ENCODE measurements at regions not wholly inside any gene's neighbourhood (a gene's known extent, or its start where the extent isn't known, plus 50 kb on each side); places are given as distances from the start of the nearest gene placed in this dataset.

GRCh38 chr15:31842532-31843195, 187.7 kb upstream of the CHRNA7 start:
- no peak for DNase-seq

DNA sequence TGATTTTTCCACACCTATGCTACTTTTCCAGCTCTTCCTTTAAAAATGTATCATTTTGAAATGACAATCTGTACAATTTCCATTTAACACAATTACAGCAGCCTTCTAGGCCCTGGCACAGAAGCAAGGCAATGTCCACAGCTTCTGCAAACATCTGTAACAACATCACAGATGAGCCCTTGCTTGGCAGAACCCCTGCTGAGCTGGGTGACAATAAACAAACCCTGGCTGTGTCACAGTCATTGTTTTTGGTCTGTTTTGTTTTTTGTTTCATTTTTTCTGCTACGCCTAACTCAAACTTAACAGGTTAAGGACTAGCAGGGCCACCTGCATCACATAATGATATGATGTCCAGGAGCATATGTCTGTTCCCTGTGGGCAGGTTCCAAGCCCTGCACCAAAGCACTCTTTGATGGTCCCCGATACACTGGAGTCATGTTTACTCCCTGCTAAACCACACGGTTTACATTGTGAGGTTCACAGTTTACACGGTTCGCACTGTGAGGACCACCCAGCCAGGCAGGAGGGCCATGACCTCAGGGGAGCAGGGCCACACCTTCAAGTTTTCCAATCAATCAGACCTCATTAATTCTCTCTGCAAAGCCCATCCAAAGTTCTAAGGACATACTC, 186.8 kb upstream of the CHRNA7 start:
- DNase-seq, result no peak

DNA sequence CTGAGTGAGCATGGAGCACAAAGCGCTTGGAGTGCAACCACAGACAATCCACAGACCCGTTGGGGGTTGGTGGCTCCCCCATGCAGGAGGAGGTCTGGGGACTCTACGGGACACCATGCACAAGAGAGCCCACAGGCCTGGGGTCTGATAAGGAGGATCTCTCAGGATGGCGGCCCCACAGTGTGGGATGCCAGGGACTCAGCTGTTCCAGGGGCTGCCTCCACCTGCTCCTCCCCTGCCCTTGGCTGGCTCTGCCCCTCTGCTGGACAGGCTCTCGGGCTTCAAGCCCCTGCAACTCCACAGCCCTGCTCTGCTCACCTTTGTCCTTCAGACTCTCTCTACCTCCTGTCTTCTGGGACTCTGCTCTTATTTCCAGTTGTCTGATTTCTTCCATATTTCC, 184.5 kb upstream of the CHRNA7 start:
- no peak for DNase-seq

DNA sequence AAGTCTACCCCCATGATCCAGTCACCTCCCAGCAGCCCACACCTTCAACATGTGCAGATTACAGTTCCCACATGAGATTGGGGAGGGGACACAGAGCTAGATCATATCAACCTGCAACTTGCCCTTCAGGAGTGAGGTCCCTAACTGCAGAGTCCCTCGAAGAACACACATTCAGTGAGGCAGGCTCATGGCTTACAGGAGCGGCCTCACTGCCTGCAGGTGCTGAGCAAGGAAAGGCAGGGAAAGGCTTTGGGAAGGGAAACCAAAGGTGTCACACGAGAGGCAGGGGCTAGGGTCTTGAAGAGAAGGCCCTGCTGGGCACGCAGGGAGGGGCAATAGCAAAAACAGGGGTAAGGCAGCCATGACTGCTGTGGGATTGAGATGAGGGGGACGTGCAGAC, 182.4 kb upstream of the CHRNA7 start:
- DNase-seq, result no peak

- no peak for DNase-seq
These were observed 181.7 kb upstream of the CHRNA7 start for GRCh38 chr15:31848621-31849020.

- DNase-seq, result no peak
These were observed 177.1 kb upstream of the CHRNA7 start for GRCh38 chr15:31852933-31853799.

- DNase-seq, result no peak
These were observed 173.7 kb upstream of the CHRNA7 start for GRCh38 chr15:31856581-31856980.

DNA sequence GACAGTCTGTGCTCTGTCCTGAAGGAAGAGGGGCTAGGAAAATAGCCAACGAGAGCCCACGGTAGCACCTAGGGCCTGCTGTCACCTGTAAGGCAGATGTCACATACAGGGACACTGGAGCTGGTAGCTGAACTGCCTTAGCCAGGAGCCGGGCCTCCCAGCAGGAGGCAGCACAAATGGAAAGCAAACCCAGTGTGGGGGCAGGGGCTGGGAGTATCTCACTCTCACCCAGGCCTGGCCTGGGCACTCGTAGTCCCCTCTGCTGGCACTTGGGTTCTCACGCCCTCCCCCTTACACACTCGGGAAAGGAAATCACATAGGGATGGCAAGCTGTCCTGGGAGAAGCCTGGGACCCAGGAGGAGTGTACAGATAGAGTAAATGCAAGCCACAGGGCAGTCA, 173.1 kb upstream of the CHRNA7 start:
- no peak for DNase-seq

GRCh38 chr15:31858026-31858425, 172.3 kb upstream of the CHRNA7 start:
- no peak for DNase-seq

DNA sequence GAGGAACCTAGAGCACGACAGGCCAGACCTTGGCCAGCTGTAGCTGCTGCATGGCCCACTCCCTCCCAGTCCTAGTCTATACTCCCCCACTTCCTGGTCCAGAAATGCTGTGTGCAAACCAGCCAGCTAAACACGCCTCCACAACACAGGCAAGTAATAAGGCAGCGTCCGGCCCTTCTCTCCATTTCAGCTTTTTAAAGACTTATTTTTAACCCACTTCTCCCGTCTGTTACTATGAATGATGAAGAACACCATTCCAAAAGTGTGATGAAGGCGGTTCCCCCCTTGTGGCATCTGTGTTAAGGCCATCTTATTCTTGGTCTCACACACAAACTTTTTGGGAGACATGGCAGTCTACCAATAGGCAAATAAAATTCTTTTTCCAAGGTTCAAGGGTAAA, 164.1 kb upstream of the CHRNA7 start:
- DNase-seq, result no peak

DNA sequence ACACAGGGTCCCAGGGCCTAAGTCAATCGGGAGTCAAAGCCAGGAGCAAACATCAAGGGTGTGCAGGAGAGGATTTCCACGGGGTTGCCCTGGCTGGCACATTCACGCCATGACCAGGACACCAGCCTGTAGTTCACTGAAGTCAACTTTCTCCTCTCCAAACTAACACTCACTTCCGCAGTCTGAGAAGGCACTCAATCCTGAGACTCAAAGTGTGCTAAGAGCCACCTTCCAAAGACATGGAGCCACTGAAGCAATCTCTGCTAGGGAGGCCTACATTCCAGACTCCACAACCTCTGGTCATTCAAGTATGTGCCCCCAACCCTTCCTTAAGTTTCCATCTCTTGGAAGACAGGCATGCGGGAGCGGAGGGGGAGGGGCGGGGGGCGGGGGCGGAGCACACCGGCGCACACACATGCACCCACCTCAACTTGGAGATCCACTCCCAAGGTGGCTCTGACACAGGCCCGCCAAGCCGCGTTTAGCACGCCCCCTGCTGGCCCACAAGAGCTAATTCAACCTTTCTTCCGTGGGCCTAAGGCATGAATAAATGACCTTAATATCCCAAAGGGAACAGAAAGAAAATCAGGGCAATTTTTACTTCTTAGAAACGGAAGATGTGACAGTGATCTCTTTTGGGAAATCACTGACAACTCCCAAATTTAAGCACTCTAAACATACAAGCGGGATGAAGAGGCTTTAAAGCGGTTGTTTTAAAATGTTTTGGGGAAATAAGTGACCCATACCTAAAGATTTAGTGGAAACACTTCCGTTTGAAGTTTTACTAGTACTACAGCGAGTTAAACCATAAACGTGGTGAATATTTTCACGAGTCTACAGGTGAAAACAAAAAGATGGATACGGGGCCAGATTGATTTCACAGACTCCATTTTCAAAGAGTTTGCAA, 162.5 kb upstream of the CHRNA7 start:
- no peak for DNase-seq

DNA sequence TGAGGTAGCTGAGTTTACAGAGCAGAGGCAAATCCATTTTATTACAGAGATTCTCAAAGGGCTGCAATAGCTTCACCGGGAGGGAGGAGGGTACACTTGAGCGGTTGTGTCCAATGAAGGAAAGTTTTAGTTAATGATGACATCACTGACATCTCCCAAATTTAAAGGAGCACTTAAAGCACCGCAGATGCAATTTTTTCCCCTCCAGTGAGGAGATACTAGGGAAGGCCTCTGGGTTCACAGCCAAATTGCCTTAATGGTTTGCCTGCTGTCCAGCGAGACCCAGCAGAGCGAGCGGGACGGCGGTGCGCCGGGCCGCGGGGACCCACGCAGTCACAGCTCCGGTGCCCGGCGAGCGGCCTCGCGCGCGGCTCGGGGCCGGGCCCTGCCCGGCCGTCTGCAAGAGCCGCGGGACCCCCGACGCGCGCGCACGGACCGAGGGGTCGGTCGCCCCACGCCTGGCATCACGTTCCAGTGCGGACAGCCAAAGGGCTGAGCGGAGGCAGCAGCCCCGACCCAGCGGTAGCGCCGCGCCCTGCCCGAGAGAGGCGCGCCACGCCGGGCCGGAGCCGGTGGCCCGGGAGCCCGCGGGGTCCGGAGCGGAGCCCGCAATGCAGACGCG, 160.5 kb upstream of the CHRNA7 start:
- no peak for DNase-seq

DNA sequence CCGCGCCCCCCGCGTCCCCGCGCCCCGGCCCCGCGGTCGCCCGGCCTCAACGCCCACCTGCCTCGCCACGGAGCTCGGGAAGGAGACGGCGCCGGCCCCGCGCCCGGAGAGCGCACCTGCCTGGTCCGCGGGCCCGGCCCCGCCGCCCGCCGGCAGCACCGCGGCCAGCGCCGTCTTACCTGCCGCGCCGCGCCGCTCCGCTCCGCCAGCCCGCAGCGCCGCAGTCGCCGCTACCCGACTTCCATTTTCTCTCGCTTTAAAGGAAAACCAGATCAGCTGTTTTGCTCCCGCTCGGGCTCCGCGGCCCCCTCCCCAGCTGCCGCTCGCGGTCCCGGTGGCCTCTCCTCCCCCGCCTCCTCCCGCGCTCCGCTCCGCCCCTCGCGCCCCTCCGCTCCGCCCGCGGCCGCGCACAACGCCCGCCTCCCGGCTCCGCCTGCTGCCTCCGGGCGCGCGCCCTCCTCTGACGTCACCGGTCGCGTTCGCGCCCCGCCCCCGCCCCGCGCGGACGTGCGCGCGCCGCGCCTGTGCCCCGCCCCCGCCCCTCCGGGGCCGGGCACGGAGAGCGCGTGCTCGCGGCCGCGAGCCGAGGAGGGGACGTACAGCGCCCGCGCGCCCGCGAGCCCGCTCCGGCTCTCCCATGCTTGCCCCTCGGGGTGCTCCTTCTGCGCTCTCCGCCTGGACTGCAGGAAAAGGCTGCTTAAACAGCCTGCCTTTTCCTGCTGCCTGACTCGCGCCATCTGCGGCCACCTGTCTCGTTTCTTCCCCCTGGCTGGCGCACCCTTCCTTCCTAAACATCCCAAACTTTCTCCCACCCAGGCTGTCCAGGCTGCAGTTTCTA, 159.8 kb upstream of the CHRNA7 start, which contains the start of gene OTUD7A:
TSS of gene OTUD7A (minus strand) at position 346 of the 838 bp plus-strand sequence.
- peak; percentile 71 for DNase-seq

GRCh38 chr15:31871166-31871886, 159.0 kb upstream of the CHRNA7 start:
- DNase-seq, result peak; percentile 51

DNA sequence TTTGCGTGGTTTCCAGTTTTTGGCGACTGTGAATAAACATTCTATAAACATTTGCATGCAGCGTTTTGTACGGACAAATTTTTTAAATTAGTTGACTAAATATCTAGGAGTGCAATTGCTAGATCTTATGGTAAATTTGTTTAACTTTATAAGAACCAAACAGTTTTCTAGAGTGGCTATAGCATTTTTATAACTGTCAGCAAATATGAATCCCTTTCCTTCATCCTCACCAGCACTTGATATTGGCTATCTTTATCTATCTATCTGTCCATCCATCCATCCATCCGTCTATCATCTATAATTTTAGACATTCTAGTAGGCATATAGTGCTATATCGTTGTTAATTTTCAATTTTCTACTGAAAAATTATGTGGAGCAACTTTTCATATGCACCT, 158.4 kb upstream of the CHRNA7 start:
- no peak for DNase-seq

DNA sequence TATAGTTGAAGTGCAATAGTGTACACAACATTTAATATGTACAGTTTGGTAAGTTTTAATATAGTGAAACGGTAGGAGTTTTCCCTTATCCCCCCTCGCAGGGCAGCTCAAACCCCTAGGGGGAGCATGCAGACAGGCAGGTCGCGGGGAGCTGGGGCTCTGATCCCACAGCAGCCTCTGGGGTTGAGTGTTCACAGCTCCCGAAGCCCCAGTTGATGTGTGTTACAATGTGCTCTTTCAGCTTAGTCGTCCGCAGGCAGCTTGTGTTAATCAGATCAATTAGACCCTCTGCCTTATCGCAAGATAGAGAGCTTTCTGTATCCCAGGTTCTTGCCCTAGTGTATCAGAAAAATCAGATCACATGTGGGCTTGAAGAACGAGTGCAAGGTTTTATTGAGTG, 143.1 kb upstream of the CHRNA7 start:
- DNase-seq, result no peak

DNA sequence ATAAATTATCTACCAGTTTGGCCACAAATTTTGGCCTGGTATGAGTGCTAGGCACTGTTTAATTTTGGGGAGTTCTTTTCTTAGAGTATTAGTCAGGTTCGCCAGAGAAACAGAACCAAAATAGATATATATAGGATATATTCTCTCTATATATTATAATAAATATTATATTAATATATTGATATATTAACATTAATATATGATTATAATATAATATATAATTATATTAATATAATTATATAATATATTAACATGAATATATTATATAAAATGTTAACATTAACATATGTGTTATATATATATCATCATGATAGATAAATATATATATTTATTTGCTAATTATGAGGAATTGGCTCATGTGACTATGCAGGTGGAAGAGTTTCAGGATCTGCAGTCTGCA, 137.8 kb upstream of the CHRNA7 start:
- DNase-seq, result no peak

DNA sequence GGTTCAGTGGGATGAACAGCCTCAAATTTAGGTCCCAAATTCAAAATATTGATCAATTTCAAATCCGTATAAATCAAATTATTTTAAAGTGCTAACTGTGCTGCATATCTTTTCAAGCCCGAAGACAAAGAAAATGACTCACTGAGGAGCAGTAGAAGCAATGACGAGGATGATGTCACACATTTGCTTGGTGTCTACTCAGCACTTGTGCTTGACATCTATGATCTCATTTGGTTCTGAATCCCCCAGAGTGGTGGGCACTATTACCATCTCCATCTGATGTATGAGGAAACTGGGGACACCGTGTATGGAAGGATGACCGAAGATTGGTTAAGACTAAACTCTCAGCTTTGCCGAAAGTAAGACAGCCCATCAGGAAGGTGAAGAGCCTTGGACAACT, 136.5 kb upstream of the CHRNA7 start:
- DNase-seq, result no peak

DNA sequence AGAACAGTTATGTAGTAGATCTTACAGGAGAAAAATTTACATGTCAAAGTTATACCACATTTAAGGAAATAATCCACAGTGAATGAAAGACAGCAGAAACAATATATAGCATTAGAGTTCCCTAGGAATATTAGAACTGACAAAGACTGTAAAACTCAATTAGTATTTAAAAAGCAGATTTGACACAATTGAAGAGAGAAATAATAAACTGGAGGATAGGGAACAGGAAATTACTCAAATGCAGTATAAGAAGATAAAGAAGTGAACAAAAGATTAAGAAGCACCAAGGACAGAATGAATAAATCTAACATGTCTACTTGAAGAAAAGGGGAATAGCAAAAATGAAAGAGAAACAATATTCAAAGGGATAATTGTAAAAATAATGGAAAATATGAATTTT, 132.6 kb upstream of the CHRNA7 start:
- no peak for DNase-seq

DNA sequence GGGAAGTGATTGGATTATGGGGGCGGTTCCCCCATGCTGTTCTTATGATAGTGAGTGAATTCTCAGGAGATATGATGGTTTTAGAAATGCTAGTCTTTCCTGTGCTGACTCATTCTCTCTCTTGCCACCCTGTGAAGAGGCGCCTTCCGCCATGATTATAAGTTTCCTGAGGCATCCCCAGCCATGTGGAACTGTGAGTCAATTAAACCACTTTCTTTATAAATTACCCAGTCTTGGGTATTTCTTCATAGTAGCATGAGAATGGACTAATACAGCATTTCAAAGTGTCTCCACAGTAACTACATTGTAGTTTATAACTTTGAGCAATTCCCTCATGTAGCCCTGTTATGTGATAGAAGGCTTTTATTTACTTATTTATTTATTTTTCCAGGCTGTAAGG, 128.8 kb upstream of the CHRNA7 start:
- no peak for DNase-seq

GRCh38 chr15:31905054-31905453, 125.3 kb upstream of the CHRNA7 start:
- no peak for DNase-seq

Measured in kidney glomerular epithelial cell (primary cell).